Panc1 (cell line): ENCODE measurements at regions not wholly inside any gene's neighbourhood (a gene's known extent, or its start where the extent isn't known, plus 50 kb on each side); places are given as distances from the start of the nearest gene placed in this dataset.

Source experiments
- POLR2AphosphoS5 ChIP-seq: IDR thresholded peaks from 2 replicates; pipeline ENCODE4 v1.6.1; 2012; ENCODE audit warnings: mild to moderate bottlenecking, low read depth, low read length, moderate library complexity
- SIN3A ChIP-seq: IDR thresholded peaks from 2 replicates; pipeline ENCODE4 v1.6.1; 2012; ENCODE audit warnings: low read depth, mild to moderate bottlenecking, low read length, moderate library complexity, borderline replicate concordance; ENCODE audit not compliant: insufficient read depth
- TF ChIP-seq, protein P1 (sequence below): fragments of 450-650 bp; IDR thresholded peaks from 2 replicates; pipeline ENCODE4 v1.5.1; 2017; ENCODE audit warnings: mild to moderate bottlenecking

DNA sequence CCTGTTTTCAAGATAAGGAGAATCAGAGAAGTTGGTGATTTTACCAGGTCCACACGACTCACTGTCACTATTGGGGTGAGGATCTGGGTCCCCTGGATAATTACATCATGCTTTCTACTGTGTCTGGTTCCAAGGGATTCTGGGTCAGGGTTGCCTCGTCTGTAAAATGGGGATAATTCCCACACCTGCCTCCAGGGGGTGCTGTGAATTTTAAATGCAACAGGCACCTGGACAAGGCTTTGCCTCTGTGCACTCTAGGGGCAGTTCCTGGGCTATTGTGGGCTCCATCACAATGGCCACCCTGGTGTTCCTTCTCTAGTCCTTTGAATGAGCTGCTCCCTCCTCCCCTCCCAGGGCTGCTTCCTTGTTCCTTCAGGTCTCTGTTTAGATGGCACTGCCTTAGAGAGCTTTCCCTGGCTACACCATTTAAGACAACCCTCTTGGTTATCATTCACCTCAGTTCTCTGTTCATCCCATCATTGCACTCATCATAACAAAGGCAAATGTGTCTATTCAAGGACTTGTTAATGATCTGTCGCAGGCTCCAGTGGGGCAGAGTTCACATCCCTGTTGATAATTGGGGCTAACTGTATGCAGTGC is 178.6 kb downstream of the MIAT start:
- TF ChIP-seq, protein P1, sequence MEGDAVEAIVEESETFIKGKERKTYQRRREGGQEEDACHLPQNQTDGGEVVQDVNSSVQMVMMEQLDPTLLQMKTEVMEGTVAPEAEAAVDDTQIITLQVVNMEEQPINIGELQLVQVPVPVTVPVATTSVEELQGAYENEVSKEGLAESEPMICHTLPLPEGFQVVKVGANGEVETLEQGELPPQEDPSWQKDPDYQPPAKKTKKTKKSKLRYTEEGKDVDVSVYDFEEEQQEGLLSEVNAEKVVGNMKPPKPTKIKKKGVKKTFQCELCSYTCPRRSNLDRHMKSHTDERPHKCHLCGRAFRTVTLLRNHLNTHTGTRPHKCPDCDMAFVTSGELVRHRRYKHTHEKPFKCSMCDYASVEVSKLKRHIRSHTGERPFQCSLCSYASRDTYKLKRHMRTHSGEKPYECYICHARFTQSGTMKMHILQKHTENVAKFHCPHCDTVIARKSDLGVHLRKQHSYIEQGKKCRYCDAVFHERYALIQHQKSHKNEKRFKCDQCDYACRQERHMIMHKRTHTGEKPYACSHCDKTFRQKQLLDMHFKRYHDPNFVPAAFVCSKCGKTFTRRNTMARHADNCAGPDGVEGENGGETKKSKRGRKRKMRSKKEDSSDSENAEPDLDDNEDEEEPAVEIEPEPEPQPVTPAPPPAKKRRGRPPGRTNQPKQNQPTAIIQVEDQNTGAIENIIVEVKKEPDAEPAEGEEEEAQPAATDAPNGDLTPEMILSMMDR, result peak; percentile 76
- TF ChIP-seq POLR2AphosphoS5 (no peak), SIN3A (no peak)
